Endothelial cell (in vitro differentiated cells): ENCODE measurements at regions not wholly inside any gene's neighbourhood (a gene's known extent, or its start where the extent isn't known, plus 50 kb on each side); places are given as distances from the start of the nearest gene placed in this dataset.

Experiments
- DNase-seq: peaks from one replicate; pipeline ENCODE4 v3.0.0; 2021; ENCODE audit warnings: low spot score
- H3K27ac Mint-ChIP-seq: one replicate; pipeline ENCODE4 v1.8.0; 2021; ENCODE audit warnings: mixed read lengths, inconsistent platforms; ENCODE audit not compliant: unreplicated experiment
- H3K27me3 Mint-ChIP-seq: one replicate; pipeline ENCODE4 v1.8.0; 2021; ENCODE audit warnings: mild to moderate bottlenecking, moderate library complexity, mixed read lengths, inconsistent platforms; ENCODE audit not compliant: unreplicated experiment
- H3K36me3 Mint-ChIP-seq: one replicate; pipeline ENCODE4 v1.8.0; 2021; ENCODE audit warnings: mild to moderate bottlenecking, low read depth, mixed read lengths, inconsistent platforms; ENCODE audit not compliant: unreplicated experiment
- H3K4me1 Mint-ChIP-seq: one replicate; pipeline ENCODE4 v1.8.0; 2021; ENCODE audit warnings: mild to moderate bottlenecking, mixed read lengths, inconsistent platforms; ENCODE audit not compliant: unreplicated experiment
- H3K4me3 Mint-ChIP-seq: one replicate; pipeline ENCODE4 v1.8.0; 2021; ENCODE audit warnings: mild to moderate bottlenecking, mixed read lengths, inconsistent platforms; ENCODE audit not compliant: unreplicated experiment
- H3K9me3 Mint-ChIP-seq: one replicate; pipeline ENCODE4 v1.8.0; 2021; ENCODE audit warnings: mixed read lengths, inconsistent platforms; ENCODE audit not compliant: unreplicated experiment
- CTCF ChIP-seq: fragments of 200-600 bp; sonication (generic); IDR thresholded peaks from one replicate; pipeline ENCODE4 v1.5.0; 2021; ENCODE audit warnings: antibody characterized with exemption; ENCODE audit not compliant: unreplicated experiment

- no peak for DNase-seq
- Mint-ChIP-seq H3K4me1 (no peaks in the 10 kb centered on the region), H3K27ac (no peak overlapping the region), H3K27me3 (peaks cover 8% of the 10 kb centered on the region), H3K36me3 (peaks cover 13% of the 10 kb centered on the region), H3K4me3 (no peak overlapping the region), H3K9me3 (peaks cover 14% of the 10 kb centered on the region)
- TF ChIP-seq CTCF, result no peak
Observed at GRCh38 chr5:2921176-2921575, 169.7 kb upstream of the IRX2 start.

GRCh38 chr5:2920312-2920711 is 168.8 kb upstream of the IRX2 start:
- peaks cover 13% of the 10 kb centered on the region for H3K36me3 Mint-ChIP-seq
- H3K27me3 Mint-ChIP-seq, result peaks cover 8% of the 10 kb centered on the region
- peaks cover 14% of the 10 kb centered on the region for H3K9me3 Mint-ChIP-seq
- H3K4me1 Mint-ChIP-seq, result no peaks in the 10 kb centered on the region
- no peak for DNase-seq
- TF ChIP-seq CTCF, result no peak
- no peak overlapping the region for H3K27ac Mint-ChIP-seq
- H3K4me3 Mint-ChIP-seq, result peak overlapping the region; percentile 15

- no peak for DNase-seq
- H3K4me1 Mint-ChIP-seq, result no peaks in the 10 kb centered on the region
- H3K36me3 Mint-ChIP-seq, result peaks cover 13% of the 10 kb centered on the region
- no peak for TF ChIP-seq CTCF
- H3K27ac Mint-ChIP-seq, result no peak overlapping the region
- H3K4me3 Mint-ChIP-seq, result no peak overlapping the region
- peaks cover 10% of the 10 kb centered on the region for H3K27me3 Mint-ChIP-seq
- peaks cover 14% of the 10 kb centered on the region for H3K9me3 Mint-ChIP-seq
Observed at GRCh38 chr5:2919310-2920018, 168.0 kb upstream of the IRX2 start.

GRCh38 chr5:2917524-2917923 is 166.0 kb upstream of the IRX2 start:
- H3K27ac Mint-ChIP-seq, result no peak overlapping the region
- no peak overlapping the region for H3K4me3 Mint-ChIP-seq
- peaks cover 13% of the 10 kb centered on the region for H3K36me3 Mint-ChIP-seq
- peaks cover 13% of the 10 kb centered on the region for H3K27me3 Mint-ChIP-seq
- H3K4me1 Mint-ChIP-seq, result no peaks in the 10 kb centered on the region
- DNase-seq, result no peak
- H3K9me3 Mint-ChIP-seq, result peaks cover 14% of the 10 kb centered on the region
- TF ChIP-seq CTCF, result no peak

- Mint-ChIP-seq H3K27me3 (peaks cover 13% of the 10 kb centered on the region), H3K27ac (no peak overlapping the region), H3K4me3 (no peak overlapping the region), H3K9me3 (peaks cover 14% of the 10 kb centered on the region), H3K36me3 (peaks cover 13% of the 10 kb centered on the region), H3K4me1 (no peaks in the 10 kb centered on the region)
- DNase-seq, result no peak
- no peak for TF ChIP-seq CTCF
Observed at GRCh38 chr5:2917093-2917492, 165.6 kb upstream of the IRX2 start.
